Erythroblast (primary cell): ENCODE measurements at regions not wholly inside any gene's neighbourhood (a gene's known extent, or its start where the extent isn't known, plus 50 kb on each side); places are given as distances from the start of the nearest gene placed in this dataset.

Experiments
- DNase-seq, 2 experiments: peaks; one replicate each; lab custom pipeline; 2025; lab: John Stamatoyannopoulos, UW
- GATA1 ChIP-seq: IDR thresholded peaks from 2 replicates; pipeline ENCODE4 v1.6.1; 2011; ENCODE audit warnings: low read depth, mild to moderate bottlenecking, control low read depth, low read length, moderate library complexity
- POLR2A ChIP-seq: IDR thresholded peaks from 2 replicates; pipeline ENCODE4 v1.6.1; 2011; ENCODE audit warnings: mild to moderate bottlenecking, low read length

DNA sequence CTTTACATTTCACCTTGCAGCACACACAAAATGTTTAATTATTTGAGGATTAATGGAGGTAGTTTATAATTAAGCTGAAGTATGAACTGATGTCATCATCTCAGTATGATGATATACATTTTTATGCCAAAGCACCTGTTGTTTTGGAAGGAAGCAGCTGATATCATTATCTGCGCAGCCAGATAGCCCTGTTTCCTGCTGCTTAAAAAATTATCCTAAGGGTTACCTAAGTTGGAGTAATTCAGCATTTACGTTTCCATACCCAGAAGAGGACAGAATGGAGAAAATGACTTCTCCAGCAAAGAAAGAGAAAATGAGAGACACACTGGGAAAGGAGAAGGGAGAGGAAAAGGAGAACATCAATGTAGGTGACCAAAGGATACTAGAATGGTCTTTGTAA is 370.3 kb upstream of the PLSCR5 start:
- TF ChIP-seq GATA1 (no peak), POLR2A (no peak)
- no peak for DNase-seq

- no peak for TF ChIP-seq POLR2A
- TF ChIP-seq GATA1 = no peak
Measured at GRCh38 chr3:146975032-146975431, 369.9 kb upstream of the PLSCR5 start.

GRCh38 chr3:146974001-146974400 is 368.9 kb upstream of the PLSCR5 start:
- TF ChIP-seq POLR2A (no peak), GATA1 (no peak)
- DNase-seq = no peak

More at GRCh38 chr3:146975032-146975431, 369.9 kb upstream of the PLSCR5 start:
- DNase-seq = no peak

DNA sequence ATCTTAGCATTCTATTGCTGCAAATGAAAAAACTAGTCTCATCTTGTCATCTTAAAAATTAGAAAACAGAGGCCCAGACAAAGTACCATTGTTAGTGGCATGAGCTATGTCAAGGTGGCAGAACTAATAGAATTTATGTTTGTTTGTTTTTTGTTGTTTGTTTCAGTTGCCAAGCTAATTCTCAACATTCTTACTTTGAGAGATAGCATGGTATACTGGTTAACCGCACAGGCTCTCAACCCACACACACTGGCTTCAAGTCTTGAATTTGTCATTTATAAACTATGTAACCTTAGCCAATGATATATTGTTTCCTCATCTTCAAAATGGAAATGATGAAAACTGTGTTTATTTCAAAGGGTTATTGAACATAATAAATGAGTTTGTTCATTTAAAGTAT is 367.6 kb upstream of the PLSCR5 start:
- TF ChIP-seq GATA1 (no peak), POLR2A (no peak)
- DNase-seq = no peak

GRCh38 chr3:146970236-146970635 is 365.1 kb upstream of the PLSCR5 start:
- TF ChIP-seq GATA1 (no peak), POLR2A (no peak)
- no peak for DNase-seq

- no peak for DNase-seq
Measured at GRCh38 chr3:146969356-146969755, 364.2 kb upstream of the PLSCR5 start.

GRCh38 chr3:146968204-146968651 is 363.1 kb upstream of the PLSCR5 start:
- DNase-seq = no peak
- TF ChIP-seq POLR2A = no peak
- no peak for TF ChIP-seq GATA1

More at GRCh38 chr3:146969356-146969755, 364.2 kb upstream of the PLSCR5 start:
- no peak for TF ChIP-seq GATA1
- TF ChIP-seq POLR2A = no peak

GRCh38 chr3:146967783-146968182 is 362.6 kb upstream of the PLSCR5 start:
- TF ChIP-seq GATA1 = no peak
- TF ChIP-seq POLR2A = no peak
- no peak for DNase-seq

GRCh38 chr3:146966124-146966523 is 361.0 kb upstream of the PLSCR5 start:
- no peak for DNase-seq
- TF ChIP-seq GATA1 = no peak
- no peak for TF ChIP-seq POLR2A

DNA sequence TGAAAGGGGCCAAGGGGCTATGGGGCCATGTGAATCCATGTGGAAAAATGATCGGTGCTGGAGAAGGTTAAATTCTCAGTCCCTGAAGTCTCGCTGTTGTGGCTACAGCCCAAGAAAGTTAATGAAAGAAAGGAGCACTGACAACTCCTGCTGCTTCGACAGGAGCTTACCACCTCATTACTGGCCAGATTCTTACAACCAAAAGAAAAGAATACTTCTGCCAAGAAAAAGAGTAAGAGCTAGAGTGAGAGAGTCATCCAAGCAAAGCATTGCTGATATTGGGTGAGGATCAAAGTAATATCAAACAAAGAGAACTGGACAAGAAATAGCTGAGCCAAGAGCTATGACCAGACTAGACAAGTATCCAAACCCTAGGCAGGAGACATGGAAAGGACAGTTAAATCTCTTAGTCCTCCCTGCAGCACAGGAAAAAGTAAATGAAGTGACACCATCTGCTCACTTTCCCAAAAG is 348.4 kb upstream of the PLSCR5 start:
- TF ChIP-seq GATA1 (no peak), POLR2A (no peak)
- no peak for DNase-seq

DNA sequence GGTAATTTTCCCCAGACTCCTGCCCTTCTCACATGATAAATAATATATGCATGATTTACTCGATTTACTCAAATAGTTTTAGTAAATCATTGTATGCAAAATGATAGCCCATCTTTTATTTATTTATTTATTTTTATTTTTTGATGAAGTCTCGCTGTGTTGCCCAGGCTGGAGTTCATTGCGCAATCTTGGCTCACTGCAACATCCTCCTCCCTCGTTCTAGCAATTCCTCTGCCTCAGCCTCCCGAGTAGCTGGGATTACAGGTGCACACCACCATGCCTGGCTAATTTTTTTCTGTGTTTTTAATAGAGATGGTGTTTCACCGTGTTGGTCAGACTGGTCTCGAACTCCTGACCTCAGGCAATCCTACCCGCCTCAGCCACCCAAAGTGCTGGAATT is 343.8 kb upstream of the PLSCR5 start:
- DNase-seq = no peak
- TF ChIP-seq GATA1 (no peak), POLR2A (no peak)

GRCh38 chr3:146948186-146948585 is 343.0 kb upstream of the PLSCR5 start:
- TF ChIP-seq POLR2A = no peak
- no peak for TF ChIP-seq GATA1
- peak; percentile 62 to 87 for DNase-seq

DNA sequence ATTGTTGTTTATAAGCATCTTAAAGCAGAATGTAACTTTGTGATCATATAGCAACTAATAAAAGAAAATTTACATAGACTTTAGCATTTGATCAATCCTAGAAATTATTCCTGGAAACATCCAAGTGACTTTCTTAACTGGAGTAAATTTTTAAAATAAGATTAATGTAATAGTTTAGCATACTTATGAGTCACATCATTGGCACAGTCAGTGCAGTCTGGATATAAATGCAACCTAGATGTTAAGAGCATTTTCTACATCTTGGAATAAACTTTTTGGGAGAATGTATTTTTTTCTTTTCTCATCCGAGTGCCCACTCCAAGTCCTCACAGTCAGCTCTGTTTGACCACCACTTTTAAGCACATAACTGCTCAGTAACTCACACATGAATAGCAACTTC is 324.6 kb upstream of the PLSCR5 start:
- no peak for TF ChIP-seq GATA1
- TF ChIP-seq POLR2A = no peak
- no peak for DNase-seq

DNA sequence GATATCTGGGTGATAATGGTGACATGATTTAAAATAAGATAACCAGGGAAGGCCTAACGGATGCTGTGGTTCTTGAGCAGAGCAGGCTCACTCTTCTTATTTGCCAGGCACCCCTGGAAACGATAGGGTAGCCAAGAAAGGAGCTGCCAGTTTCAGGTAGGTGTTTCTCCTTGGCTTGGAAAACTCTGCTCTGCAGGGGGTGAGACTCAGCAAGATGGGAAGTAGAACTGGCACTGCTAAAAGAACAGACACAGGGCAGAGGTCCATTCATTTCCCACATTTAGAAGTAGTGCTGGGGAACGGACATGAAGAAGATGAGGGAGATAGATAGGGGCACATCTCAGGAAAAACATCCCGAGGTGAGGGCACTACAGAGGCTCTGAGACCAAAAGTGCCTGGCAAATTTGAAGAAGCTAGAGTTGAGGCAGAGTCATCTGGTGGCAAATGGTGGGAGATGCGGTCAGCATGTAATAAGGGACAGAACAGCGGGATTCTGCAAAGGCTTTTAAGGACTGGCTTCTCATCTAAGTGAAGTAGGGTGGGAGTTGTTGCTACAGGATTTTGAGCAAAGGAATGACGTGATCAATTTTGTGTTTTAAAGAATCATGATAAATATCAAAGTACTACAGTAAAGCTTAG is 323.4 kb upstream of the PLSCR5 start:
- TF ChIP-seq GATA1 (no peak), POLR2A (no peak)
- peak in 1 of 2 experiments; percentile 1 for DNase-seq

GRCh38 chr3:146921693-146922092 is 316.5 kb upstream of the PLSCR5 start:
- TF ChIP-seq GATA1 = no peak
- no peak for TF ChIP-seq POLR2A
- DNase-seq = no peak
